ENCODE measurements at regions not wholly inside any gene's neighbourhood (a gene's known extent, or its start where the extent isn't known, plus 50 kb on each side); places are given as distances from the start of the nearest gene placed in this dataset.

- no peak for TF ChIP-seq EZH2 (IDR thresholded peaks at IDR 0.05; ENCODE audit: low read length)
- TF ChIP-seq, protein P1, sequence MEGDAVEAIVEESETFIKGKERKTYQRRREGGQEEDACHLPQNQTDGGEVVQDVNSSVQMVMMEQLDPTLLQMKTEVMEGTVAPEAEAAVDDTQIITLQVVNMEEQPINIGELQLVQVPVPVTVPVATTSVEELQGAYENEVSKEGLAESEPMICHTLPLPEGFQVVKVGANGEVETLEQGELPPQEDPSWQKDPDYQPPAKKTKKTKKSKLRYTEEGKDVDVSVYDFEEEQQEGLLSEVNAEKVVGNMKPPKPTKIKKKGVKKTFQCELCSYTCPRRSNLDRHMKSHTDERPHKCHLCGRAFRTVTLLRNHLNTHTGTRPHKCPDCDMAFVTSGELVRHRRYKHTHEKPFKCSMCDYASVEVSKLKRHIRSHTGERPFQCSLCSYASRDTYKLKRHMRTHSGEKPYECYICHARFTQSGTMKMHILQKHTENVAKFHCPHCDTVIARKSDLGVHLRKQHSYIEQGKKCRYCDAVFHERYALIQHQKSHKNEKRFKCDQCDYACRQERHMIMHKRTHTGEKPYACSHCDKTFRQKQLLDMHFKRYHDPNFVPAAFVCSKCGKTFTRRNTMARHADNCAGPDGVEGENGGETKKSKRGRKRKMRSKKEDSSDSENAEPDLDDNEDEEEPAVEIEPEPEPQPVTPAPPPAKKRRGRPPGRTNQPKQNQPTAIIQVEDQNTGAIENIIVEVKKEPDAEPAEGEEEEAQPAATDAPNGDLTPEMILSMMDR (optimal IDR thresholded peaks at IDR 0.05 in 1 of 3, IDR thresholded peaks at IDR 0.05 in 1 of 3, conservative IDR thresholded peaks at IDR 0.05 in 1 of 3; ENCODE audit: extremely low read depth in 1 of 3, insufficient read depth in 2 of 3, low read length in 3 of 3): no peak
Measured at GRCh38 chr5:153888781-153889180, 149.9 kb downstream of the FAM114A2 start.
